ENCODE measurements at regions not wholly inside any gene's neighbourhood (a gene's known extent, or its start where the extent isn't known, plus 50 kb on each side); places are given as distances from the start of the nearest gene placed in this dataset.

GRCh38 chr12:97259098-97259497 lies 203.5 kb upstream of the RMST start (continued):
- TF ChIP-seq HMG20B (CRISPR knock-in tag; conservative IDR thresholded peaks at IDR 0.05), result no peak
- no peak for TF ChIP-seq ZNF138 (CRISPR knock-in tag; IDR thresholded peaks at IDR 0.05; ENCODE audit: low read depth)
- no peak for TF ChIP-seq CBX2 (IDR thresholded peaks at IDR 0.05; ENCODE audit: low read depth, low read length)
- TF ChIP-seq CBX2 (CRISPR knock-in tag; IDR thresholded peaks at IDR 0.05; ENCODE audit: low read depth), result no peak
- no peak for TF ChIP-seq ZNF296 (CRISPR knock-in tag; conservative IDR thresholded peaks at IDR 0.05)
- no peak for TF ChIP-seq ZFP82 (CRISPR knock-in tag; IDR thresholded peaks at IDR 0.05; ENCODE audit: borderline replicate concordance)

DNA sequence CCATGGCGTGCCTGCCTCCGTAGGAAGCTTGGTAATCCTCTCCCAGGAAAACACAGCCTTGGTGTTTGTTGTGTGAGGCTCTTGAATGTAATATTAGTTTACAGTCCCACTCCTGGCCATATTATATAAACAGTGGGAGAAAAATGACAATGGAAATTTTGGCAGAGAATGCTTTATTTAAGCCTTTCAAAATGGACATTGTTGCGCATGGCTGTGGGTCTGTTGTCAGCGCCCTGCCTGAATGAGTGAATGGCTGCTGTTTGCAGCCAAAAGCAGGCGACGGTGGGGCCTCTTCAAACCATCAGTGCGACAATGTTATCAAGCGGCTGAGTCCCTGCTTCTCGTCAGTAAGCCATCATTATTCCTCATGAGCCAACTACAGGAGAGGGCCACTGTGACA lies 201.8 kb upstream of the RMST start:
- no TSS peak for BruUV-seq (replicated peaks)
- TF ChIP-seq, protein P1, sequence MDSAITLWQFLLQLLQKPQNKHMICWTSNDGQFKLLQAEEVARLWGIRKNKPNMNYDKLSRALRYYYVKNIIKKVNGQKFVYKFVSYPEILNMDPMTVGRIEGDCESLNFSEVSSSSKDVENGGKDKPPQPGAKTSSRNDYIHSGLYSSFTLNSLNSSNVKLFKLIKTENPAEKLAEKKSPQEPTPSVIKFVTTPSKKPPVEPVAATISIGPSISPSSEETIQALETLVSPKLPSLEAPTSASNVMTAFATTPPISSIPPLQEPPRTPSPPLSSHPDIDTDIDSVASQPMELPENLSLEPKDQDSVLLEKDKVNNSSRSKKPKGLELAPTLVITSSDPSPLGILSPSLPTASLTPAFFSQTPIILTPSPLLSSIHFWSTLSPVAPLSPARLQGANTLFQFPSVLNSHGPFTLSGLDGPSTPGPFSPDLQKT (CRISPR knock-in tag; IDR thresholded peaks at IDR 0.05; ENCODE audit: borderline replicate concordance), result no peak
- TF ChIP-seq ZBTB7B (CRISPR knock-in tag; IDR thresholded peaks at IDR 0.05) (no peak), CCAR2 (optimal IDR thresholded peaks at IDR 0.05; ENCODE audit: low read depth, low read length) (no peak), ETV5 (CRISPR knock-in tag; IDR thresholded peaks at IDR 0.05; ENCODE audit: borderline replicate concordance) (no peak), ARNTL (CRISPR knock-in tag; IDR thresholded peaks at IDR 0.05) (no peak), ZNF512 (CRISPR knock-in tag; IDR thresholded peaks at IDR 0.05) (no peak), SRSF1 (optimal IDR thresholded peaks at IDR 0.05; ENCODE audit: low read depth, low read length) (no peak), ZNF34 (CRISPR knock-in tag; IDR thresholded peaks at IDR 0.05; ENCODE audit: borderline replicate concordance) (no peak), GRHL1 (CRISPR knock-in tag; conservative IDR thresholded peaks at IDR 0.05) (no peak), ZNF124 (CRISPR knock-in tag; IDR thresholded peaks at IDR 0.05) (no peak), GTF2F1 (IDR thresholded peaks at IDR 0.05; ENCODE audit: low read length) (no peak), RCOR2 (CRISPR knock-in tag; IDR thresholded peaks at IDR 0.05) (no peak), CBX2 (IDR thresholded peaks at IDR 0.05; ENCODE audit: low read depth, low read length) (no peak), CBX2 (CRISPR knock-in tag; IDR thresholded peaks at IDR 0.05; ENCODE audit: low read depth) (no peak), ZNF704 (CRISPR knock-in tag; IDR thresholded peaks at IDR 0.05; ENCODE audit: borderline replicate concordance) (no peak), ZNF841 (CRISPR knock-in tag; IDR thresholded peaks at IDR 0.05; ENCODE audit: borderline replicate concordance) (no peak)

More for the DNA sequence above, 201.8 kb upstream of the RMST start:
- H3K27me3 ChIP-seq (ENCODE audit: control insufficient read depth in 1 of 2, insufficient read depth in 2 of 2, low read length in 2 of 2), result no peaks in the 10 kb centered on the region; a peak in 1 of 5 replicates
- no peak overlapping the region for H3K27ac ChIP-seq (ENCODE audit: extremely low read length, insufficient read depth, low read length)
- 74% methylated on average over 3 of the region's 9 CpGs for WGBS (ENCODE audit: low lambda C conversion rate)
- POLR2A ChIA-PET, result no interaction called here
- DNase-seq (ENCODE audit: low spot score) (no peak), ATAC-seq (no peak), FAIRE-seq (no peak)
- intact Hi-C loops (cut with micrococcal nuclease; ENCODE audit: unreplicated experiment) (no loop called here), in situ Hi-C loops (cut with HindIII; ENCODE audit: extremely low pct_ligation_motif_present, low pct_unique_long_range_greater_than_20kb) (no loop called here)
- H3K4me3 ChIP-seq (replicated peaks in 1 of 3; ENCODE audit: insufficient read depth in 1 of 3, low read depth in 2 of 3, low read length in 3 of 3), result no peak overlapping the region
- no peaks in the 10 kb centered on the region for H3K4me1 ChIP-seq (ENCODE audit: insufficient read depth, low read length)
- H2AFZ ChIP-seq (ENCODE audit: low read length), result no peak overlapping the region
- H3K4me2 ChIP-seq (ENCODE audit: low read depth, low read length), result no peak overlapping the region
- no peaks in the 10 kb centered on the region for H3K9me3 ChIP-seq (ENCODE audit: low read length)
- no peaks in the 10 kb centered on the region for H3K79me2 ChIP-seq (ENCODE audit: insufficient read depth, low read length)
- H4K20me1 ChIP-seq (ENCODE audit: insufficient read depth, low read length), result no peaks in the 10 kb centered on the region
- no peak overlapping the region for H3K9ac ChIP-seq (ENCODE audit: insufficient read depth, low read depth, low read length)
- no peaks in the 10 kb centered on the region for H3K36me3 ChIP-seq (replicated peaks in 1 of 2; ENCODE audit: control insufficient read depth in 1 of 2, insufficient read depth in 2 of 2, low read length in 2 of 2)
- CTCF ChIA-PET (ENCODE audit: low intra/inter-chr PET ratio, low total read pairs), result no interaction called here
